Endothelial cell of umbilical vein (primary cell): ENCODE measurements at regions not wholly inside any gene's neighbourhood (a gene's known extent, or its start where the extent isn't known, plus 50 kb on each side); places are given as distances from the start of the nearest gene placed in this dataset.

Source experiments
- BruUV-seq: library from RNA; stranded (reverse); fragments of 400-500 nt; replicated peaks from 2 replicates; lab custom pipeline; 2021; lab: Mats Ljungman, UMichigan
- CTCF ChIA-PET: fragments of 300-600, 350-600 bp; sonication (Branson Sonifier 250); formaldehyde crosslinking; loops from one replicate; lab custom pipeline; 2021; ENCODE audit warnings: antibody characterized with exemption, inconsistent platforms; lab: Charles Lee
- POLR2A ChIA-PET: fragments of 300-600, 350-600 bp; sonication (Branson Sonifier 250); formaldehyde crosslinking; loops from one replicate; lab custom pipeline; 2021; ENCODE audit warnings: antibody characterized with exemption, inconsistent platforms; lab: Charles Lee
- DNase-seq: peaks from one replicate; pipeline ENCODE4 v3.0.0-alpha.2; 2011; ENCODE audit warnings: low read depth, low spot score
- FAIRE-seq: peaks from 2 replicates; lab custom pipeline; 2011; peaks lifted over from hg19 to GRCh38; lab: Jason Lieb, UNC
- H2AFZ ChIP-seq: 2 replicates; pipeline ENCODE4 v1.6.0; 2012; ENCODE audit warnings: low read depth, low read length, control low read depth, inconsistent platforms
- H3K27ac ChIP-seq: 2 replicates; pipeline ENCODE4 v1.5.1; 2011; ENCODE audit warnings: low read depth, mild to moderate bottlenecking, control low read depth, low read length, moderate library complexity; ENCODE audit not compliant: insufficient read depth
- H3K27me3 ChIP-seq, 2 experiments: 2 replicates each; pipeline versions ENCODE4 v1.6.0 to v1.6.1; 2011; ENCODE audit warnings: low read length in 2 of 2, mixed read lengths in 1 of 2; ENCODE audit not compliant: control insufficient read depth in 2 of 2, insufficient read depth in 2 of 2
- H3K36me3 ChIP-seq, 2 experiments: 2 replicates in 1 of 2; 3 replicates in 1 of 2; pipeline ENCODE4 v1.5.1; 2011; ENCODE audit warnings: low read length in 2 of 2, mild to moderate bottlenecking in 1 of 2, moderate library complexity in 1 of 2; ENCODE audit not compliant: control insufficient read depth in 2 of 2, insufficient read depth in 2 of 2; ENCODE audit errors: extremely low read depth in 1 of 2
- H3K4me1 ChIP-seq: 3 replicates; pipeline ENCODE4 v1.5.1; 2011; ENCODE audit warnings: mild to moderate bottlenecking, low read length; ENCODE audit not compliant: control insufficient read depth, insufficient read depth; ENCODE audit errors: extremely low read depth
- H3K4me2 ChIP-seq: 2 replicates; pipeline ENCODE4 v1.6.1; 2011; ENCODE audit warnings: low read length, control low read depth, mixed read lengths; ENCODE audit not compliant: insufficient read depth
- H3K4me3 ChIP-seq, 3 experiments: fragments of 200-600 bp in 1 of 3; sonication (generic), shearing (Covaris generic) in 1 of 3; replicated peaks in 1 of 3; 2 replicates each; pipeline ENCODE4 v1.5.1; 2011 to 2016; ENCODE audit warnings: control low read depth in 3 of 3, low read length in 3 of 3, mild to moderate bottlenecking in 2 of 3, inconsistent platforms in 1 of 3, low read depth in 1 of 3, moderate library complexity in 1 of 3; ENCODE audit not compliant: insufficient read depth in 1 of 3
- H3K79me2 ChIP-seq: 2 replicates; pipeline ENCODE4 v1.6.0; 2012; ENCODE audit warnings: low read length, inconsistent platforms; ENCODE audit not compliant: control insufficient read depth, insufficient read depth
- H3K9ac ChIP-seq: replicated peaks from 2 replicates; pipeline ENCODE3; 2011; ENCODE audit warnings: low read length, control low read depth; ENCODE audit not compliant: insufficient read depth; ENCODE audit errors: extremely low read depth
- H3K9me1 ChIP-seq: replicated peaks from 3 replicates; pipeline ENCODE4 v1.6.0; 2011; ENCODE audit warnings: mild to moderate bottlenecking, low read length; ENCODE audit not compliant: control insufficient read depth, insufficient read depth; ENCODE audit errors: extremely low read depth
- H3K9me3 ChIP-seq: replicated peaks from 2 replicates; pipeline ENCODE4 v1.5.1; 2012; ENCODE audit warnings: low read length, inconsistent platforms; ENCODE audit not compliant: control insufficient read depth, insufficient read depth
- H4K20me1 ChIP-seq: replicated peaks from 2 replicates; pipeline ENCODE3; 2011; ENCODE audit warnings: mild to moderate bottlenecking, low read length; ENCODE audit not compliant: control insufficient read depth, insufficient read depth; ENCODE audit errors: extremely low read depth
- CTCF ChIP-seq, 2 donors: IDR thresholded peaks; 1 replicate in 1 of 2; 2 replicates in 1 of 2; pipeline ENCODE4 v1.5.1; 2011; ENCODE audit warnings: low read length in 2 of 2, mild to moderate bottlenecking in 2 of 2, moderate library complexity in 2 of 2, control low read depth in 1 of 2, inconsistent platforms in 1 of 2, low read depth in 1 of 2; ENCODE audit not compliant: insufficient read depth in 1 of 2; ENCODE audit errors: extremely low read depth in 1 of 2
- EZH2 ChIP-seq: IDR thresholded peaks from 2 replicates; pipeline ENCODE4 v1.6.1; 2012; ENCODE audit warnings: borderline replicate concordance, low read depth, mild to moderate bottlenecking, moderate library complexity, low read length, inconsistent platforms; ENCODE audit not compliant: severe bottlenecking
- FOS ChIP-seq: IDR thresholded peaks from 2 replicates; pipeline ENCODE4 v1.6.1; 2011; ENCODE audit warnings: mild to moderate bottlenecking, low read length, moderate library complexity, borderline replicate concordance; ENCODE audit not compliant: insufficient read depth
- GATA2 ChIP-seq: IDR thresholded peaks from 2 replicates; pipeline ENCODE4 v1.7.0; 2011; ENCODE audit warnings: low read depth, mild to moderate bottlenecking, moderate library complexity, mixed read lengths, low read length; ENCODE audit not compliant: insufficient read length, insufficient read depth
- JUN ChIP-seq: IDR thresholded peaks from 2 replicates; pipeline ENCODE4 v1.6.1; 2011; ENCODE audit warnings: borderline replicate concordance, low read depth; ENCODE audit not compliant: insufficient read length, insufficient read depth
- MAX ChIP-seq: IDR thresholded peaks from 2 replicates; pipeline ENCODE4 v1.6.1; 2011; ENCODE audit not compliant: insufficient read depth, insufficient read length
- MYC ChIP-seq: IDR thresholded peaks from one replicate; pipeline ENCODE4 v1.6.1; 2011; ENCODE audit warnings: mild to moderate bottlenecking, low read depth, low read length
- POLR2A ChIP-seq: IDR thresholded peaks from 2 replicates; pipeline ENCODE4 v1.6.1; 2012; ENCODE audit warnings: low read depth, mild to moderate bottlenecking, control low read depth, low read length
- POLR2AphosphoS5 ChIP-seq: IDR thresholded peaks from 2 replicates; pipeline ENCODE4 v1.6.1; 2012; ENCODE audit warnings: low read depth, mild to moderate bottlenecking, control low read depth, low read length, moderate library complexity; ENCODE audit not compliant: insufficient read depth
- dilution Hi-C: fragments of 300-500 bp; cut with MboI; formaldehyde crosslinking; loops from one replicate; pipeline ENCODE4 v1.15.0; 2019; ENCODE audit warnings: low sequenced_read_pairs; ENCODE audit not compliant: extremely low pct_ligation_motif_present
- intact Hi-C: fragments of 100-400 bp; cut with micrococcal nuclease; formaldehyde crosslinking; loops from one replicate; pipeline ENCODE4 v1.10.0; 2022

- TF ChIP-seq POLR2A: no peak
- no peak for TF ChIP-seq FOS
- TF ChIP-seq MYC: no peak
- no peak for TF ChIP-seq EZH2
- TF ChIP-seq MAX: no peak
- no peak for TF ChIP-seq JUN
- no peak for TF ChIP-seq CTCF (IDR thresholded peaks at IDR 0.05; ENCODE audit: extremely low read depth in 1 of 2, insufficient read depth in 1 of 2, low read depth in 1 of 2, low read length in 2 of 2)
- TF ChIP-seq POLR2AphosphoS5: no peak
- no peak for TF ChIP-seq GATA2
- no peak overlapping the region for H3K4me3 ChIP-seq
- H3K27ac ChIP-seq: no peak overlapping the region
- intact Hi-C loops: no loop called here
- no peak overlapping the region for H3K9ac ChIP-seq
- BruUV-seq: no TSS peak
- no peak for FAIRE-seq
- H3K79me2 ChIP-seq: no peaks in the 10 kb centered on the region
- POLR2A ChIA-PET: no interaction called here
- H3K4me2 ChIP-seq: no peak overlapping the region
- CTCF ChIA-PET: interaction anchor here (1.0 to 1.9 kb wide), 3 partner anchors 15 to 238 kb away, joined by 3 to 6 read pairs (median 4); partner anchors contain the start of gene FOXD2
- no peaks in the 10 kb centered on the region for H3K36me3 ChIP-seq
- DNase-seq: no peak
- no peaks in the 10 kb centered on the region for H3K9me1 ChIP-seq
- H3K27me3 ChIP-seq: no peaks in the 10 kb centered on the region
- no peaks in the 10 kb centered on the region for H3K4me1 ChIP-seq
- H3K9me3 ChIP-seq: no peaks in the 10 kb centered on the region
- no peak overlapping the region for H2AFZ ChIP-seq
- no peaks in the 10 kb centered on the region for H4K20me1 ChIP-seq
- dilution Hi-C loops: loop anchor here (25.0 kb wide), 1 partner anchor 213 kb away; no protein-coding TSS in a partner anchor
Measured at GRCh38 chr1:47675721-47676120, 237.9 kb downstream of the FOXD2 start.
